ENCODE measurements at regions not wholly inside any gene's neighbourhood (a gene's known extent, or its start where the extent isn't known, plus 50 kb on each side); places are given as distances from the start of the nearest gene placed in this dataset.
"Not testable (repeated sequence)": the region's sequence is repeated elsewhere in the genome, so short reads cannot be mapped to it uniquely, and the experiment has no call there.

DNA sequence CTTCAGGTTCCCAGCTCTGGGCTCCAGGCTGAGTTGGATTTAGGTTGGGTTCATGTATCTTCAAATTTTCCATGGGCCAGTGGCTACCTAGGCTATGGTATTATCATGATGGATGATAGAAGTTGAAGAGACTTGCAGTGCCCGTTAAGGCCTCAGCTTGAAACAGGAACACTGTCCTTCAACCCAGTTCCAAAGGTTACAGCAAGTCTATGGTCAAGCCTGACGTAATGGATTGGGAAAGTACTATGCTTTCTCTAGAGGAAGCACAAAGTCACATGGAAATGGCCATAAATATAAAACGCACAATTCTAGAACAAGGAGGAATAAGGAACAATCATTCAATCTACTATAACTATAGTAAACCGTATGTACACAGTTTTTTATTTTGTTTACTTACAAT is 593.2 kb downstream of the ZEB2 start:
- TF ChIP-seq, protein P1, sequence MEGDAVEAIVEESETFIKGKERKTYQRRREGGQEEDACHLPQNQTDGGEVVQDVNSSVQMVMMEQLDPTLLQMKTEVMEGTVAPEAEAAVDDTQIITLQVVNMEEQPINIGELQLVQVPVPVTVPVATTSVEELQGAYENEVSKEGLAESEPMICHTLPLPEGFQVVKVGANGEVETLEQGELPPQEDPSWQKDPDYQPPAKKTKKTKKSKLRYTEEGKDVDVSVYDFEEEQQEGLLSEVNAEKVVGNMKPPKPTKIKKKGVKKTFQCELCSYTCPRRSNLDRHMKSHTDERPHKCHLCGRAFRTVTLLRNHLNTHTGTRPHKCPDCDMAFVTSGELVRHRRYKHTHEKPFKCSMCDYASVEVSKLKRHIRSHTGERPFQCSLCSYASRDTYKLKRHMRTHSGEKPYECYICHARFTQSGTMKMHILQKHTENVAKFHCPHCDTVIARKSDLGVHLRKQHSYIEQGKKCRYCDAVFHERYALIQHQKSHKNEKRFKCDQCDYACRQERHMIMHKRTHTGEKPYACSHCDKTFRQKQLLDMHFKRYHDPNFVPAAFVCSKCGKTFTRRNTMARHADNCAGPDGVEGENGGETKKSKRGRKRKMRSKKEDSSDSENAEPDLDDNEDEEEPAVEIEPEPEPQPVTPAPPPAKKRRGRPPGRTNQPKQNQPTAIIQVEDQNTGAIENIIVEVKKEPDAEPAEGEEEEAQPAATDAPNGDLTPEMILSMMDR (IDR thresholded peaks at IDR 0.05) = no peak
- Histone ChIP-seq H3K36me3 (no peaks in the 10 kb centered on the region), H3K9ac (ENCODE audit: low read depth in 2 of 2, low read length in 2 of 2) (no peak overlapping the region), H3K4me3 (no peak overlapping the region), H3K27me3 (no peaks in the 10 kb centered on the region), H3K4me1 (no peaks in the 10 kb centered on the region), H3K9me3 (no peaks in the 10 kb centered on the region), H3K27ac (no peak overlapping the region)
- intact Hi-C loops (cut with DNase I) = no loop called here
- no peak for DNase-seq

DNA sequence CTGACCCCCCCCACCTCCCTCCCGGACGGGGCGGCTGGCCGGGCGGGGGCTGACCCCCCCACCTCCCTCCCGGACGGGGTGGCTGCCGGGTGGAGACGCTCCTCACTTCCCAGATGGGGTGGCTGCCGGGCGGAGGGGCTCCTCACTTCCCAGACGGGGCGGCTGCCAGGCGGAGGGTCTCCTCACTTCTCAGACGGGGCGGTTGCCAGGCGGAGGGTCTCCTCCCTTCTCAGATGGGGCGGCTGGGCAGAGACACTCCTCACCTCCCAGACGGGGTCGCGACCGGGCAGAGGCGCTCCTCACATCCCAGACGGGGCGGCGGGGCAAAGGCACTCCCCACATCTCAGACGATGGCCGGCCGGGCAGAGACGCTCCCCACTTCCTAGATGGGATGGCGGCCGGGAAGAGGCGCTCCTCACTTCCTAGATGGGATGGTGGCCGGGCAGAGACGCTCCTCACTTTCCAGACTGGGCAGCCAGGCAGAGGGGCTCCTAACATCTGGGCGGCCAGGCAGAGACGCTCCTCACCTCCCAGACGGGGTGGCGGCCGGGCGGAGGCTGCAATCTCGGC is 597.6 kb downstream of the ZEB2 start:
- H3K36me3 ChIP-seq; H3K9me3 ChIP-seq; H3K27me3 ChIP-seq; H3K4me3 ChIP-seq; intact Hi-C loops (cut with DNase I); H3K4me1 ChIP-seq; H3K27ac ChIP-seq; DNase-seq; H3K9ac ChIP-seq (ENCODE audit: low read depth in 2 of 2, low read length in 2 of 2): not testable (repeated sequence)

DNA sequence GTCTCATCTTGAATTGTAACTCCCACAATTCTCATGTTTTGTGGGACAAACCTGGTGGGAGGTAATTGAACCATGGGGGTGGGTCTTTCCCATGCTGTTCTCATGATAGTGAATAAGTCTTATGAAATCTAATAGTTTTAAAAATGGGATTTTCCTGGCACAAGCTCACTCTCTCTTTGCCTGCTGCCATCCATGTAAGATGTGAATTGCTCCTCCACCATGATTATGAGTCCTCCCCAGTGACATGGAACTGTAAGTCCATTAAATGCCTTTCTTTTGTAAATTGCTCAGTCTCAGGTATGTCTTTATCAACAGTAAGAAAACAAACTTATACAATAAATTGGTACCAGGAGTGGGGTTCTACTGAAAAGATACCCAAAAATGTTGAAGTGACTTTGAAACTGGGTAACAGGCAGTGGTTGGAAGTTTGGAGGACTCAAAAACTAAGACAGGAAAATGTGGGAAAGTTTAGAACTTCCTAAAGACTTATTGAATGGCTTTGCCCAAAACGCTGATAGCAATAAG is 601.4 kb downstream of the ZEB2 start:
- Histone ChIP-seq H3K4me3 (no peak overlapping the region), H3K36me3 (no peaks in the 10 kb centered on the region), H3K27ac (no peak overlapping the region), H3K4me1 (no peaks in the 10 kb centered on the region), H3K9me3 (no peaks in the 10 kb centered on the region), H3K27me3 (no peaks in the 10 kb centered on the region), H3K9ac (ENCODE audit: low read depth in 2 of 2, low read length in 2 of 2) (no peak overlapping the region)
- TF ChIP-seq, protein P1 (IDR thresholded peaks at IDR 0.05) = no peak
- intact Hi-C loops (cut with DNase I) = no loop called here
- DNase-seq = no peak

DNA sequence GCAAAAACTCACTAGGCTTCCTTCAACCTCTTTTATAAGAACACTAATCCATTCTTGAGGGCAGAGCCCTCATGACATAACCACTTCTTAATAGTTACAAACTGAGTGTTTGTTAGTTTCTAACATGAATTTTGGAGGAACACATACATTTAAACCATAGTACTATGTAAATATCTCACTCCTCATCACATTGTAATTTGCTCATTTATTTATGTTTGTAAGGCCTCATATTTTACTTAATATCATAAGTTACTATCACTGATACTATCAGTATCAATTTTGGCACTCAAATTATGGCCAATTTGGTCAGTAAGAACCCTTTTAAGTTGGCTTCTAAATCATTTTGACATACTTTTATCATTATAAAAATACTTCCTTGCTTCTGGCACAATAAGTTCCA is 603.1 kb downstream of the ZEB2 start:
- no peak for DNase-seq
- Histone ChIP-seq H3K27ac (no peak overlapping the region), H3K9ac (ENCODE audit: low read depth in 2 of 2, low read length in 2 of 2) (no peak overlapping the region), H3K9me3 (no peaks in the 10 kb centered on the region), H3K4me1 (no peaks in the 10 kb centered on the region), H3K36me3 (no peaks in the 10 kb centered on the region), H3K27me3 (no peaks in the 10 kb centered on the region), H3K4me3 (no peak overlapping the region)
- intact Hi-C loops (cut with DNase I) = no loop called here
- TF ChIP-seq, protein P1 (IDR thresholded peaks at IDR 0.05) = no peak

DNA sequence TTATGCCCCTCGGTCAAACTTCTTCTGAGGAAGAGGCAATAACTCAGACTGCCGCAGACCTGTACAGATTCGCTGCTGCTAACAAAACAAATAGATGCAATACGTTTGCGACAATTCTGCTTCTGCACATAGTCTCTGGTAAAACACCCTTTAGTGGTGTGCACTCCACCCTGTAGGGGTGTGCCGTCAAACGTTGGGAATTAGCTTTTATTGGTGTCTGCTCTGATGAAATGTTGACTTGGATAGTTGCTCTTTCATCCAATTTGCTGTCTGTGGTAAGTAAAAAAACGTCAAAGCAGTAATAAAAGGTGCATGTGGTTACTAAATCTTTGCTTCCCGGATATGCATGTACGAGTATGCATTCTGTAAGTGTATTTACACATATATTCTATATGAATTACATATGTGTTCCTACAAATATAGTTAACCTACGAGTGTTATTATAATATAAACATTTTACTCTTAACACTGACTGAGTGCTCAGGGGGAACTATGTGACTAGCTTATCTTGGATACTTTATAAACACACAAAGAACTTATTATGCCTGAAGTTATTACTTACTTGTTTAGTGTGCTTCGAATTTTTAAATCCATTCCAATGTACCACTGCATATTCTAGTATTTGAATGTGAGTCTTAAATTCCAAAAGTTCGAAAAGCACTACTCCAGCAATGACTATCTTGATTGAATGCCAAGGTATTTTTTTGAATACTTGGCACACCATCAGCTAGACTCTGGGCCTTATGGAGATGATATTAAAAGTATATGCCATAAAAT is 610.2 kb downstream of the ZEB2 start:
- intact Hi-C loops (cut with DNase I) = no loop called here
- Histone ChIP-seq H3K9ac (ENCODE audit: low read depth in 2 of 2, low read length in 2 of 2) (no peak overlapping the region), H3K27me3 (no peaks in the 10 kb centered on the region), H3K4me3 (no peak overlapping the region), H3K9me3 (no peaks in the 10 kb centered on the region), H3K36me3 (no peaks in the 10 kb centered on the region), H3K27ac (no peak overlapping the region), H3K4me1 (no peaks in the 10 kb centered on the region)
- DNase-seq = peak; percentile 40
- TF ChIP-seq, protein P1 (IDR thresholded peaks at IDR 0.05) = no peak

- DNase-seq = no peak
These were observed 611.1 kb downstream of the ZEB2 start for GRCh38 chr2:143908843-143909242.

More at GRCh38 chr2:143908843-143909242, 611.1 kb downstream of the ZEB2 start:
- intact Hi-C loops (cut with DNase I) = no loop called here
- Histone ChIP-seq H3K4me1 (no peaks in the 10 kb centered on the region), H3K9ac (ENCODE audit: low read depth in 2 of 2, low read length in 2 of 2) (no peak overlapping the region), H3K27me3 (no peaks in the 10 kb centered on the region), H3K27ac (no peak overlapping the region), H3K9me3 (no peaks in the 10 kb centered on the region), H3K4me3 (no peak overlapping the region), H3K36me3 (no peaks in the 10 kb centered on the region)
- TF ChIP-seq, protein P1 (IDR thresholded peaks at IDR 0.05) = no peak
